HPDE6-E6E7 (cell line): ENCODE measurements at regions not wholly inside any gene's neighbourhood (a gene's known extent, or its start where the extent isn't known, plus 50 kb on each side); places are given as distances from the start of the nearest gene placed in this dataset.
A peak's percentile ranks its signal among the peaks of the same experiment; 100 is the strongest.
"Not testable (repeated sequence)": the region's sequence is repeated elsewhere in the genome, so short reads cannot be mapped to it uniquely, and the experiment has no call there.

Experiments
- DNase-seq: peaks from one replicate; pipeline ENCODE4 v3.0.0; 2011; ENCODE audit warnings: missing footprints; ENCODE audit errors: extremely low spot score

DNA sequence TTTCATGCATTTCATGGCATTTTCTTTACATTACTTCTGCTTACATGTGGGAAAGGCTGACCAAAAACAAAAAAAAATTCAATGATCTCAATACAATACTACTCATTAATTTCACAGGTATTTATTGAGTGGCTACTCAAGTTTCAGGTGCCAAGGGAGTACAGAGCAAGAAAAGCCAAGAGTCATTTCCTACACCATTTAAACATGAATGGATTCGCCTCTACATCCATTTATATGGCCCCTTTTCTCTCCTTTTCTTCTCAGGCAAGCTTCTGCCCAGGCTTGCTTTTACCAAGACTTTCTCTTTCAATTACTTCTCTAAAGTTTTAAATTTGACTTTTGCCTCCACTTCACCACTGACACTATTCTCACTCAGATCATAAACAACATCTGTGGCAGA is 1603.1 kb upstream of the CELF4 start:
- DNase-seq = no peak

- DNase-seq = no peak
Observed at GRCh38 chr18:39167990-39168389, 1602.4 kb upstream of the CELF4 start.

DNA sequence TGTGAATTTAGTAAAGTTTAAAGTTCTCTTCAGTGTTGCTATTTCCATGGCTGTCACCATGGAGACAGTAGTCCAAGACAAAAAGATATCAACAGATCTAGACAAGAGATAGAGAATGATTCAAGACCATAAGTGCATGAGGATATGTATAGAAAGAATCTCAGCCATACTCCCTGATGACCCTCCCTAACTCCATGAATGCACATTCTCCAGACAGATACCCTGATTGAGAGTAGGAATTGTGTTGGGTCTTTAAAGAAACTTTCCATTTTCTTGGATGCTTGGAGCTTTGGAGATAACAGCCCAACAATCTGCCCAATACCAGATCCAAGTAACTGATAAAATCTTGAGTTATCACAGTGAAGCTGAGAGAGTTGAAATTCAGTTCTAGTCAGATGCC is 1601.2 kb upstream of the CELF4 start:
- no peak for DNase-seq

GRCh38 chr18:39162013-39162827 is 1596.6 kb upstream of the CELF4 start:
- DNase-seq = no peak

- DNase-seq = no peak
Observed at GRCh38 chr18:39149211-39149806, 1583.7 kb upstream of the CELF4 start.

- DNase-seq = no peak
Observed at GRCh38 chr18:39134255-39134654, 1568.7 kb upstream of the CELF4 start.

GRCh38 chr18:39127538-39127937 is 1561.9 kb upstream of the CELF4 start:
- DNase-seq = not testable (repeated sequence)

GRCh38 chr18:39113790-39114189 is 1548.2 kb upstream of the CELF4 start:
- DNase-seq = no peak

GRCh38 chr18:39105104-39105503 is 1539.5 kb upstream of the CELF4 start:
- DNase-seq = no peak

GRCh38 chr18:39072970-39073369 is 1507.4 kb upstream of the CELF4 start:
- no peak for DNase-seq

DNA sequence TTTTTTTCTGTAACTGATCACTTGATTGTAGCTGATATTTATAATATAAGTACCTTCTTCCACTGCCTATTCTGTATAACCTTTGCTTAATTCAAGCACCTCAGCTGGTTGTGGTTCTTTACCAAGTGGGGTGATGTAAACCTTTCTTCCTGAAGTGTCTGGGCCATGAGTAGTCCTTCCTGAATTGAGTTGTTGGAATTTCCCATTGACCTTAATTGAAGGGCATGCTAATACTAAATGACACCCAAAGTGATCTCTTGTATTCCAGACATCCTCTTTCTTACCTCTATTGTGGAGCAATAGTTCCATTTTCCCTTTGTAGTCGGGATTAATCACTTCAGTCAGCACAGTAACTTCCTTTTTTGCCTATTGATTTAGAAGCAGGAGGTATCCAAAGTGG is 1496.8 kb upstream of the CELF4 start:
- DNase-seq = no peak

DNA sequence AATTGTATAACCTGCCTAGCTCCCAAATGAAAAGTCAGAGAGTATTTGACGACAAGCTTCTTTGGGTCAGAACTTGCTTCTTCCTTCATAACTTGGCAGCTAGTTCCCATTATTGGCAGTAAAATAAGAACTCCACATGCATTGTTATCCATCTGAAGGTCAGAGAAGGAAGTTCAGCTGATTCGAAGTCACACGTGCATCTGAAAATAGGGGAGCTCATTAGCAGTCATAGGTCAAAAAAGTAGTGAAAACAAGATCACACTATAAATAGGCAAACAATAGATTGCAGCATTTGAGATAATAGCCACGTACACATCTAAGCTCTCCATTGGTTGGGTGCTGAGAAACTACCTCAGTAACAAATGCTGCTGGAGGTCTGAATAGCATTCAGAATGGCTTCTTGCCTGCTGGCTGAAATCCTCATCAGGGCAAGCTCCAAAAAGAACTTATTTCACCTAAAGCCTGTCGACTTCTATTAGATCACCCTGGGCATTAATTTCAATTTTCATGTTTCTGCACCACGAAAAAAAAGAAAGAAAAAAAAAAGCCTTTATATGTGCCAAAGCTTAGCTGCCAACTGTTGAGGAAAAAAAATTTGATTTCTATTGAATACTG is 1492.9 kb upstream of the CELF4 start:
- no peak for DNase-seq

GRCh38 chr18:39057423-39058064 is 1491.9 kb upstream of the CELF4 start:
- DNase-seq = peak; percentile 31

- no peak for DNase-seq
Observed at GRCh38 chr18:39053571-39053970, 1488.0 kb upstream of the CELF4 start.

GRCh38 chr18:39051013-39051412 is 1485.4 kb upstream of the CELF4 start:
- DNase-seq = no peak

DNA sequence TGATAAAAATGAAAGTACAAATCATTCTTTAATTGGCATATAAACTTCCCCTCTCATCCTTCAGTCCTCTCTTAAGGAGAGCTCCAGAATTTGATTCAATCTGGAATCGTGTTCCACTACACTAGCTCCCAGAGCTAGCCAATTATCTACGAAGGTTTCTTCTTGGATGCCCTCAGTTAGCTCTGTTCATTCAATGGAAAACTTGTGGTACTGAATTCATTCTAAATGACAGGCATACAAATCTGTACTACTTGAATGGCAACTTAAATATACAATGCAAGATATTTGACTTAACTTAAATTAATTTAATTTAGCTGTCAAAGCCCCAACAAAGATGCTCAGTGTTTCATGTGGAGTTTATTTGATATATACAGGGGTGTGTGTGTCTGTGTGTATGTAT is 1474.2 kb upstream of the CELF4 start:
- DNase-seq = no peak

- DNase-seq = no peak
Observed at GRCh38 chr18:39037925-39038324, 1472.3 kb upstream of the CELF4 start.

- no peak for DNase-seq
Observed at GRCh38 chr18:39033312-39033711, 1467.7 kb upstream of the CELF4 start.

DNA sequence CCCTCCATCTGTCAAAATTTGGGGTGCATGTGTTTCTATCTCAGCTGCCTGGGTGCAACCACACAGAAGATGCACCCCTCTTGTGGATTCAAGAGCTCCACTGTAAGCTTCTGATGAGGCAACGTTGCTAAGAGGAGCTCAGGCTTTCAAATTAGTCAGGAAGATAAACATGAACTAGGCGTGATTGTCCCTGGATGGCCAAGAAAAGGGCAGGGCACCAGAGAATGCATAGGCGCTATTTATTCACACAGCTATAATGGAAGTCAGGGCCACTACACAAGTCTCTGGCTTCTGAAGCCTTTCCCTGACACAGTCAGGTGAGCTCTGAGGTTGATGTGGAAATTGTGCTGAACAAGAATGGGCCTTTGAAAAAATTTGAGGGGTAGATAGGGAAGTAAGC is 1466.0 kb upstream of the CELF4 start:
- no peak for DNase-seq

GRCh38 chr18:39030124-39030655 is 1464.6 kb upstream of the CELF4 start:
- DNase-seq = no peak

DNA sequence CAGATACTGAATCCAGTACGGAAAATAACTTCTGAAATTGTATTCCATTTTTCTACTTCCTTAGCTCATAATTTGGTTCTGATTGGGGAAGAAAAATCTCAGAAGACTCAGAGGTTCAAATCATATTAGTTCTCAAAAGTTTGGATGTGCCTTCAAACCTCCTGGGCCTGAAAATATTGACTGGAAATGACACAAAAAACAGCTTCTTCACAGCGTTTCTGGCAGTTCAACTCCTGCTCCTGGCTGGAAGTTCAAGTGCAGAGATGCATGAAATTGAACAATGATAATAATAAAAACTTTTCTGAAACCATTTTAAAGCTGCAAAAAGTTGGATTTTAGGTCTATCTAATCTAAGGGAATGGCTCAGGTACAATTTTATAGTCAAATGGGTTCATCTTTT is 1459.9 kb upstream of the CELF4 start:
- DNase-seq = no peak

GRCh38 chr18:39019989-39020388 is 1454.4 kb upstream of the CELF4 start:
- no peak for DNase-seq
